ENCODE measurements at regions not wholly inside any gene's neighbourhood (a gene's known extent, or its start where the extent isn't known, plus 50 kb on each side); places are given as distances from the start of the nearest gene placed in this dataset.
"Not testable (repeated sequence)": the region's sequence is repeated elsewhere in the genome, so short reads cannot be mapped to it uniquely, and the experiment has no call there.

DNA sequence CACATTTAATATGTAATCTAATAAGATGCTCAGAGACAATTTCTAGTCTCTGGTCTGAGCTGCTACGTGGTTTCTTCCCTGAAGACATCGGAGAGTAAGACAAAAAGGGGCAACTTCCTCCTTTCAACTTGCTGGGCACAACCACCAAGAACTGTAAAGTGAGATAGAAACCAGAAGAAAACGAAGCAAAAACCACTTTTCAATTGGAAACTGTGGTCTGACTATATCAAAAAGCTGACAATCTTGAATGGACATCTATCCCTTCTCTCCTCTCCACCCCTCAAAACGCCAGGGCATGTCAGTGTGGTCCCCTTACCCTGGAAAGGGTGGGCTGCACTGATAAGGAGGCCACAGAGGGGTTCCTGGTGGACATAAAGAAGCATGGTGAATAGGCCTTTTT is 269.1 kb downstream of the CD83 start:
- H3K9me3 ChIP-seq (ENCODE audit: control insufficient read depth, low read length): no peaks in the 10 kb centered on the region
- no peak overlapping the region for H3K27ac ChIP-seq (ENCODE audit: insufficient read depth, low read depth, low read length, poor library complexity, severe bottlenecking)
- H3K4me3 ChIP-seq (ENCODE audit: insufficient read depth, low read depth, low read length): no peak overlapping the region
- H3K4me1 ChIP-seq (ENCODE audit: control insufficient read depth, insufficient read depth, low read length): peaks cover 17% of the 10 kb centered on the region
- H3K27me3 ChIP-seq (ENCODE audit: control insufficient read depth, insufficient read depth, low read length, poor library complexity, severe bottlenecking): peaks cover 9% of the 10 kb centered on the region
- H3K36me3 ChIP-seq (ENCODE audit: control insufficient read depth, insufficient read depth, low read length): no peaks in the 10 kb centered on the region
- 90 to 92% methylated on average over 4 of the region's 4 CpGs for WGBS, 2 experiments

DNA sequence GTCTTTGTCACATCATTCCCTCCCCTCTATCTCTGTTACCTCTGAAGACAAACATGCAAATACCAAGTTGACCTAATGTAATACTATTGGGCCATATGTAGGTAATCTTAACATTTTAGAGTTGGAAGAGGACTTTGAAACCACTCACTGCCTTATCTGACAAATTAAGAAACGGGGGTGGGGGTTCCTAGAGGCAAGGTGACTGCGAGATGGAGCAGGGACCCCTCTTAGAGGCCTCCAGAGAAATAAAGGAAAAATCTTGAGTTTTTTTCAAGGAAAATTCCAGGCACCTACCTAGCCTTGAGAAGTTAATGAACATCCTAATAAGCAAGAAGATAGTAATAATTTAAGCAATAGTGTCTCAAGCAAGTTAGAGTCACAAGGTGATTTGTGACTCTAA is 270.8 kb downstream of the CD83 start:
- Histone ChIP-seq H3K4me3 (ENCODE audit: insufficient read depth, low read depth, low read length) (no peak overlapping the region), H3K9me3 (ENCODE audit: control insufficient read depth, low read length) (no peaks in the 10 kb centered on the region), H3K27me3 (ENCODE audit: control insufficient read depth, insufficient read depth, low read length, poor library complexity, severe bottlenecking) (no peaks in the 10 kb centered on the region), H3K27ac (ENCODE audit: insufficient read depth, low read depth, low read length, poor library complexity, severe bottlenecking) (no peak overlapping the region), H3K4me1 (ENCODE audit: control insufficient read depth, insufficient read depth, low read length) (peaks cover 5% of the 10 kb centered on the region), H3K36me3 (ENCODE audit: control insufficient read depth, insufficient read depth, low read length) (no peaks in the 10 kb centered on the region)
- 87 to 90% methylated on average over 2 of the region's 2 CpGs for WGBS, 2 experiments

DNA sequence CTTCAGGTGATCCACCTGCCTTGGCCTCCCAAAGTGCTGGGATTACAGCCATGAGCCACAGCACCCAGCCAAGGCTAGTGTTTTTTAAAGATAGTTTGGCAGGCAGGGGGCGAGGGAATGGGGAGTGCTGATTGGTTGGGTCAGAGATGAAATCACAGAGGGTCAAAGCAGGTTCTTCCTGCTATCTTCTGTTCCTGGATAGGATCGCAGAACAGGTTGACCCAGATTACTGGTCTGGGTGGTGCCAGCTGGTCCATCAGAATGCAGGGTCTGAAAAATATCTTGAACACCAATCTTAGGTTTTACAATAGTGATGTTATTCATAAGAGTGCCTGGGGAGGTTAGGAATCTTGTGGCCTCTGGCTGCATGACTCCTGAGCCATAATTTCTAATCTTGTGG is 272.2 kb downstream of the CD83 start:
- H3K4me1 ChIP-seq (ENCODE audit: control insufficient read depth, insufficient read depth, low read length): not testable (repeated sequence)

DNA sequence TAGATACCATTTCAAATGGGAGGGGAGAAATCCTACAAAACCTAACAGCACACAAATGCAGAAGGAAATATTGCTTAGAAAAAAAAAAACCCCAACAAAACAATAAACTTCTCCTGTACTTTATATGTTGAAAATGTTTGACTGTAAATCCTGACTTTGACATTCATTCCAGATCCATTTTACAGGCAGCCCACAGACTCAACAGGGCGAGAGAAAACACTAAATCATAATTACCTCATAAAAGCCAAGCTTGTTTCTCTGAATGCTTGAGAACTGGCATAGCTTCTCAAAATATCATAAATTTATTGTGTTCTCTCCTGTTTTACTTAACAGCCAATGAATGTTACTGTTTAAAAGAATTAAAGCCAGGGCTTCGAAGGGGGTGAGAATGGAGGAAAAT is 273.2 kb downstream of the CD83 start:
- Histone ChIP-seq H3K9me3 (ENCODE audit: control insufficient read depth, low read length) (no peaks in the 10 kb centered on the region), H3K4me3 (ENCODE audit: insufficient read depth, low read depth, low read length) (no peak overlapping the region), H3K27me3 (ENCODE audit: control insufficient read depth, insufficient read depth, low read length, poor library complexity, severe bottlenecking) (no peaks in the 10 kb centered on the region), H3K27ac (ENCODE audit: insufficient read depth, low read depth, low read length, poor library complexity, severe bottlenecking) (no peak overlapping the region), H3K36me3 (ENCODE audit: control insufficient read depth, insufficient read depth, low read length) (no peaks in the 10 kb centered on the region), H3K4me1 (ENCODE audit: control insufficient read depth, insufficient read depth, low read length) (no peaks in the 10 kb centered on the region)
- WGBS, 2 experiments: 94 to 100% methylated on average over 2 of the region's 2 CpGs

More for the DNA sequence above, 272.2 kb downstream of the CD83 start:
- 93 to 97% methylated on average over 2 of the region's 2 CpGs for WGBS, 2 experiments
- H3K4me3 ChIP-seq (ENCODE audit: insufficient read depth, low read depth, low read length); H3K36me3 ChIP-seq (ENCODE audit: control insufficient read depth, insufficient read depth, low read length); H3K9me3 ChIP-seq (ENCODE audit: control insufficient read depth, low read length); H3K27me3 ChIP-seq (ENCODE audit: control insufficient read depth, insufficient read depth, low read length, poor library complexity, severe bottlenecking); H3K27ac ChIP-seq (ENCODE audit: insufficient read depth, low read depth, low read length, poor library complexity, severe bottlenecking): not testable (repeated sequence)

DNA sequence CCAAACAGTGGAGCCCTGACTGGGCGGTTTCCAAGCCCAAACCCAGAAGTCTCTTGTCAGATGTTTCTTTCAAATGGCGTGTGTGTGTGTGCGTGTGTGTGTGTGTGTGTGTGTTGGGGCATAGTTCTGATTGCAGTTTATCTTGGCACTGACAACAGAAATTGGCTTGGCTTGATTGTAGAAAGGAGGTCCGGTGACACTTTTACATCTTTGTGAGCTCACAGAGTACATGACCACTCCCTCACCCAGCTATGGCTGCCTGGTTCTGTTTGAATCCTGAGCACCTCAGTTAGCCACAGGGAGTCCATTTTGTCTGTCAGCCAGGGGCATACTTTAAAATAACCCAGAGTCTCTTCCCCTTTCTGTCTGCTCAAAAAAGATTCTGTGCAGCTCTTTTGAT is 276.3 kb downstream of the CD83 start:
- no peaks in the 10 kb centered on the region for H3K9me3 ChIP-seq (ENCODE audit: control insufficient read depth, low read length)
- 70 to 71% methylated on average over 4 of the region's 4 CpGs for WGBS, 2 experiments
- no peaks in the 10 kb centered on the region for H3K27me3 ChIP-seq (ENCODE audit: control insufficient read depth, insufficient read depth, low read length, poor library complexity, severe bottlenecking)
- no peaks in the 10 kb centered on the region for H3K36me3 ChIP-seq (ENCODE audit: control insufficient read depth, insufficient read depth, low read length)
- H3K27ac ChIP-seq (ENCODE audit: insufficient read depth, low read depth, low read length, poor library complexity, severe bottlenecking): no peak overlapping the region
- no peaks in the 10 kb centered on the region for H3K4me1 ChIP-seq (ENCODE audit: control insufficient read depth, insufficient read depth, low read length)
- H3K4me3 ChIP-seq (ENCODE audit: insufficient read depth, low read depth, low read length): no peak overlapping the region

DNA sequence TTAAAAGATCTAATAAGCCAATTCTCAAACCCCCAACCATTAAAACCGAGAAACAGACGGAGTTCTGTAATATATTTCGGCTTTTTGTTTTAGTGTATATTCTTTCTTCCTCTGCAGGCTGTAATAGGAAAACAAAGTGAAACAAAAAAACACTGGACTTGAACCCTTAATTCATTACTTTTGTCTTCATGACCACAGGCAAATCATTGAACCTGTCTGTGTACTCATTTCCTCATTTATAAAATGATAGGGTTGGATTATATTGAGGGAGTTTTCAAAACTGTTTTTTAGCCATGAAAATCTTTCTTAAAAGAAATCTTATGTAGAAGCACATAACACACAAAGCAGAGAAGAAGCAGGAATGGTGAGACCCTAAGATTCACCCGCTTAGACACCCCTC is 278.8 kb downstream of the CD83 start:
- Histone ChIP-seq H3K27ac (ENCODE audit: insufficient read depth, low read depth, low read length, poor library complexity, severe bottlenecking) (no peak overlapping the region), H3K27me3 (ENCODE audit: control insufficient read depth, insufficient read depth, low read length, poor library complexity, severe bottlenecking) (no peaks in the 10 kb centered on the region), H3K4me1 (ENCODE audit: control insufficient read depth, insufficient read depth, low read length) (no peaks in the 10 kb centered on the region), H3K4me3 (ENCODE audit: insufficient read depth, low read depth, low read length) (no peak overlapping the region), H3K9me3 (ENCODE audit: control insufficient read depth, low read length) (peaks cover 3% of the 10 kb centered on the region), H3K36me3 (ENCODE audit: control insufficient read depth, insufficient read depth, low read length) (no peaks in the 10 kb centered on the region)
- WGBS, 2 experiments: 98 to 100% methylated on average over 3 to 4 of the region's 4 CpGs

DNA sequence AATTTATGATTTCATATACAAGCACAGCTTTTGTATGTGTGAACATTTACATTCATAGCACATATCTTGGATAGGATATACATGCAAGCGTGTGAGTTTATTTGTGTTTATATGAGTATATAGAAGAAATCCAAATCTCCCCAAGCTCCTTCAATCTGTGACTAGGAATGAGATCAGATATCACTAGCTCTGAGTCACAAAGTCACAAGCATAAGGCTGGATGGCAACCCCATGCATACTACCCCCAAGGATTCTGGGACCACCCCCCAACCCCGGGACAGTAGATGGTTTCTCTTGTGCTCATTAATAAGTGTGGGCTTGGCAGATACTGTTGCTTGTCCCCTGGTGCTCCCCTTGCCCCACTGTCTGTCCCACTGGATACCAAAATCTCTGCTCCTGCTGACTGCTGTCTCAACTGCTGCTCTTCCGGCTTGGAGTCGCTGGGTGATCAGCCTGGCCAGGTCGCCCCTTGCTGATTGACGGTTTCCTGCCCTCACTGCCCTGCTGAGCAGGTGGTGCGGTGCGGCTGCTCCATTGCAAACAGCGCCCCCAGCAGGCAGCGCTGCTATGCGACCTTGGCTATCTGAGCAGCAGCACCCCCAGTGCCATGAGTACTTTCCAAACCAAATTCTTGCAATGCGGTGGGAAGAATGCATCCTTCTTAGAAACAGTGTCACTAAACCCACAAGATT is 279.4 kb downstream of the CD83 start:
- Histone ChIP-seq H3K4me3 (ENCODE audit: insufficient read depth, low read depth, low read length) (no peak overlapping the region), H3K27ac (ENCODE audit: insufficient read depth, low read depth, low read length, poor library complexity, severe bottlenecking) (no peak overlapping the region), H3K36me3 (ENCODE audit: control insufficient read depth, insufficient read depth, low read length) (no peaks in the 10 kb centered on the region), H3K4me1 (ENCODE audit: control insufficient read depth, insufficient read depth, low read length) (no peaks in the 10 kb centered on the region), H3K9me3 (ENCODE audit: control insufficient read depth, low read length) (peaks cover 3% of the 10 kb centered on the region), H3K27me3 (ENCODE audit: control insufficient read depth, insufficient read depth, low read length, poor library complexity, severe bottlenecking) (no peaks in the 10 kb centered on the region)
- WGBS, 2 experiments: 83 to 86% methylated on average over 11 to 12 of the region's 12 CpGs

DNA sequence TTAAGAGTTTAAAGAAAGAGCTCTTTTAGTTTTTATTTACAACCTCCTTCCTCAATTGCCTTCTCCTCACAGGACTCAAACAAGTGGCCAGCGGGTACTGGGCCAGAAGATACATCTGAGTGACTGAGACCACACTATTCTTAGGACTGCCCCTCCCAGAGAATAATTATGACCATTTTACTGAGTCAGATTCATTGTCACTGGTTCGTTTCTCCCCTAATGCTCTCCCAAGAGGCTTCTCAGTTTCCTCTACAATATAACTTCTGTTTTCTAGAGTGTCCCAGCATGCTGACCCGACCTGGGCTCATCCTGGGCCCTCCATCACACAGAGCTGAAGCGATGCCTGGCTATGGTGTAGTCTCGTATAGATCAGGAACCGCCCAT is 279.9 kb downstream of the CD83 start:
- H3K36me3 ChIP-seq (ENCODE audit: control insufficient read depth, insufficient read depth, low read length): no peaks in the 10 kb centered on the region
- peaks cover 3% of the 10 kb centered on the region for H3K9me3 ChIP-seq (ENCODE audit: control insufficient read depth, low read length)
- no peak overlapping the region for H3K27ac ChIP-seq (ENCODE audit: insufficient read depth, low read depth, low read length, poor library complexity, severe bottlenecking)
- H3K4me1 ChIP-seq (ENCODE audit: control insufficient read depth, insufficient read depth, low read length): no peaks in the 10 kb centered on the region
- no peaks in the 10 kb centered on the region for H3K27me3 ChIP-seq (ENCODE audit: control insufficient read depth, insufficient read depth, low read length, poor library complexity, severe bottlenecking)
- WGBS, 2 experiments: 93 to 95% methylated on average over 5 to 6 of the region's 6 CpGs
- no peak overlapping the region for H3K4me3 ChIP-seq (ENCODE audit: insufficient read depth, low read depth, low read length)

DNA sequence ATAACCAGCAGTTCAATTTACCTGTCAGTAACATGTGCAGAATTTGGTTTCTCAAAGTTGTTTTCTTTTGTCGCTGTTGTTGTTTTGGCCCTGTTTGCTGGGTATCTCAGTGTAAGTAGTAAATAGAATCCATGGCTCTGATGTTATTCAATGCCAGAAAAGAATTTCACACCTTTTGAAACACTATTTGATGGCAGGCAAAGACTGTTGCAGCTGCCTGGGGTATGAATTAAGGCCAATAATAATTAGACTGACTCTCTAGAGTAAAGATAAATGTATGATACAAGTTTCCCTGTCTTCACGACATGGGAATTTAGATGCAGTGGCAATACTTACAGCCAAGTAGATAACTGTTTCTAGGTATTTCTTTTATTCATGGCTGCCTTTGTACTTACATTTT is 281.4 kb downstream of the CD83 start:
- 95% methylated on average over 2 of the region's 2 CpGs for WGBS, 2 experiments
- Histone ChIP-seq H3K27me3 (ENCODE audit: control insufficient read depth, insufficient read depth, low read length, poor library complexity, severe bottlenecking) (no peaks in the 10 kb centered on the region), H3K4me3 (ENCODE audit: insufficient read depth, low read depth, low read length) (no peak overlapping the region), H3K36me3 (ENCODE audit: control insufficient read depth, insufficient read depth, low read length) (no peaks in the 10 kb centered on the region), H3K27ac (ENCODE audit: insufficient read depth, low read depth, low read length, poor library complexity, severe bottlenecking) (no peak overlapping the region), H3K4me1 (ENCODE audit: control insufficient read depth, insufficient read depth, low read length) (no peaks in the 10 kb centered on the region), H3K9me3 (ENCODE audit: control insufficient read depth, low read length) (peaks cover 3% of the 10 kb centered on the region)

DNA sequence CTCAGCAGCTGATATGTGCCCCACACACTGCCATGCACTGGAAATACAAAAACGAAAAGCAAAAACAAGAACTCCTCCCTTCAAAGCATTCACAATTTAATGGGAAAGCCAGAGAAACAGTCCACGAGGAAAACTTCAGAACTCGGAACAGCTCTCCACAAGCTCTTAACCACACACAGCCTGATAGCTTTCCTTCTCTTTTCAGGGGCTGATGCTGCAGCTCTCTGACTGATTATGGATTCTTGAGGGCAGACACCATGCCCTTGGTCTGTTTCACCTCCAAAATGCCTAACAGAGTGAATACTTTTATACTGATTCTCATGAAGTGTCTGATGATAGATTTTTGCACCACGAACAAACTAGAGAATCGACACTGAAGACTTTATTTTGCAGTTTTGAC is 282.1 kb downstream of the CD83 start:
- WGBS, 2 experiments: 92 to 95% methylated on average over 5 of the region's 5 CpGs
- no peak overlapping the region for H3K27ac ChIP-seq (ENCODE audit: insufficient read depth, low read depth, low read length, poor library complexity, severe bottlenecking)
- H3K36me3 ChIP-seq (ENCODE audit: control insufficient read depth, insufficient read depth, low read length): no peaks in the 10 kb centered on the region
- H3K9me3 ChIP-seq (ENCODE audit: control insufficient read depth, low read length): peaks cover 3% of the 10 kb centered on the region
- no peak overlapping the region for H3K4me3 ChIP-seq (ENCODE audit: insufficient read depth, low read depth, low read length)
- no peaks in the 10 kb centered on the region for H3K27me3 ChIP-seq (ENCODE audit: control insufficient read depth, insufficient read depth, low read length, poor library complexity, severe bottlenecking)
- H3K4me1 ChIP-seq (ENCODE audit: control insufficient read depth, insufficient read depth, low read length): no peaks in the 10 kb centered on the region

DNA sequence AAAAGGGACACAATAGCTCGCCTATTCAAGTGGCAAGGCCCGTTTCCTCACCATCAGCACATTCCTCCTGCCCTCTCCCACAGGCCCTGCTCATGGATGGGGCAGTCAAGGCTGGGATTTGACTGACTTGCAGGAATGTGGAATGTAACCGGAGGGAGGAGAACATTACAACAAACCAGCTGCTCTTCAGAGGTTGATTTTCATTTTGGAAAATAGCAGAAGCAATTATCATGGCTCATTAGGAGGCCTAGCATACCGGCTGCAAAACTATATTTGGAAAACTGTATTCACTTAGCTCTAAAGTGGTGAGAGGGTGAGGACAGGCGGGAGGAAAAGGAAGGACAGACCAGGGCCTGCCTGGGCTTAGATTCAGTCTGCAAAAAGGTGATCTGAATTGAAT is 283.7 kb downstream of the CD83 start:
- 89 to 93% methylated on average over 5 of the region's 5 CpGs for WGBS, 2 experiments
- Histone ChIP-seq H3K27ac (ENCODE audit: insufficient read depth, low read depth, low read length, poor library complexity, severe bottlenecking) (no peak overlapping the region), H3K4me3 (ENCODE audit: insufficient read depth, low read depth, low read length) (no peak overlapping the region), H3K36me3 (ENCODE audit: control insufficient read depth, insufficient read depth, low read length) (no peaks in the 10 kb centered on the region), H3K4me1 (ENCODE audit: control insufficient read depth, insufficient read depth, low read length) (no peaks in the 10 kb centered on the region), H3K9me3 (ENCODE audit: control insufficient read depth, low read length) (peaks cover 3% of the 10 kb centered on the region), H3K27me3 (ENCODE audit: control insufficient read depth, insufficient read depth, low read length, poor library complexity, severe bottlenecking) (no peaks in the 10 kb centered on the region)
